H1 (cell line): ENCODE measurements at regions not wholly inside any gene's neighbourhood (a gene's known extent, or its start where the extent isn't known, plus 50 kb on each side); places are given as distances from the start of the nearest gene placed in this dataset.

Experiments used
- CTCF ChIA-PET: fragments of 300-600 bp; sonication (Branson Sonifier 250); formaldehyde crosslinking; loops from one replicate; lab custom pipeline; 2021; ENCODE audit not compliant: partially characterized antibody; lab: Charles Lee
- POLR2A ChIA-PET: fragments of 300-600 bp; sonication (Branson Sonifier 250); formaldehyde crosslinking; loops from one replicate; lab custom pipeline; 2021; ENCODE audit warnings: inconsistent platforms; ENCODE audit not compliant: partially characterized antibody; lab: Charles Lee
- DNase-seq, 2 experiments: peaks; one replicate each; pipeline versions ENCODE4 v3.0.0 to v3.0.0-alpha.2; 2010 to 2022; ENCODE audit warnings: low spot score in 2 of 2, low read depth in 1 of 2, mixed read lengths in 1 of 2
- FAIRE-seq: peaks from 2 replicates; lab custom pipeline; 2011; peaks lifted over from hg19 to GRCh38; lab: Jason Lieb, UNC
- H2AFZ ChIP-seq: 2 replicates; pipeline ENCODE4 v1.8.1; 2012; ENCODE audit warnings: low read length, inconsistent platforms
- H2AK5ac ChIP-seq: 2 replicates; pipeline ENCODE4 v1.6.1; 2013; ENCODE audit warnings: low read depth, low read length
- H2BK120ac ChIP-seq: replicated peaks from 2 replicates; pipeline ENCODE3; 2013; ENCODE audit warnings: low read depth, low read length, inconsistent platforms
- H2BK12ac ChIP-seq: 2 replicates; pipeline ENCODE4 v1.6.1; 2013; ENCODE audit warnings: low read depth, low read length
- H2BK15ac ChIP-seq: 2 replicates; pipeline ENCODE4 v1.6.1; 2013; ENCODE audit warnings: low read length
- H2BK20ac ChIP-seq: 2 replicates; pipeline ENCODE4 v1.6.1; 2013; ENCODE audit warnings: low read length
- H2BK5ac ChIP-seq: 2 replicates; pipeline ENCODE4 v1.6.1; 2013; ENCODE audit warnings: low read depth, low read length
- H3K14ac ChIP-seq: 2 replicates; pipeline ENCODE4 v1.6.1; 2013; ENCODE audit warnings: inconsistent platforms; ENCODE audit not compliant: insufficient read length
- H3K18ac ChIP-seq: 2 replicates; pipeline ENCODE4 v1.6.1; 2013; ENCODE audit warnings: low read length; ENCODE audit errors: extremely low read depth
- H3K23ac ChIP-seq: 2 replicates; pipeline ENCODE4 v1.6.1; 2013; ENCODE audit warnings: inconsistent platforms; ENCODE audit not compliant: insufficient read length
- H3K23me2 ChIP-seq: 2 replicates; pipeline ENCODE4 v1.6.1; 2013; ENCODE audit warnings: low read depth, low read length
- H3K27ac ChIP-seq: 2 replicates; pipeline ENCODE4 v1.6.1; 2011; ENCODE audit warnings: low read depth, low read length, inconsistent platforms
- H3K27me3 ChIP-seq, 4 experiments: replicated peaks in 1 of 4; 1 replicate in 1 of 4; 2 replicates in 3 of 4; pipeline versions ENCODE4 v1.6.1 to v1.8.1; 2011 to 2013; ENCODE audit warnings: low read length in 3 of 4, mild to moderate bottlenecking in 3 of 4, inconsistent platforms in 2 of 4, mixed read lengths in 2 of 4, moderate library complexity in 1 of 4; ENCODE audit not compliant: control insufficient read depth in 3 of 4, insufficient read depth in 3 of 4; ENCODE audit errors: extremely low read depth in 1 of 4
- H3K36me3 ChIP-seq, 4 experiments: 2 replicates each; pipeline versions ENCODE4 v1.6.1 to v1.8.1; 2011 to 2013; ENCODE audit warnings: mild to moderate bottlenecking in 4 of 4, low read length in 3 of 4, moderate library complexity in 2 of 4, control low read depth in 1 of 4, inconsistent platforms in 1 of 4; ENCODE audit not compliant: insufficient read depth in 4 of 4, control insufficient read depth in 2 of 4
- H3K4ac ChIP-seq: replicated peaks from 2 replicates; pipeline ENCODE3; 2013; ENCODE audit warnings: low read length, low read depth, mixed read lengths, inconsistent platforms; ENCODE audit not compliant: insufficient read length
- H3K4me1 ChIP-seq, 4 experiments: replicated peaks in 1 of 4; 1 replicate in 1 of 4; 2 replicates in 3 of 4; pipeline versions ENCODE4 v1.6.1 to v1.8.1; 2011 to 2013; ENCODE audit warnings: low read length in 3 of 4, inconsistent platforms in 2 of 4, mixed read lengths in 1 of 4; ENCODE audit not compliant: insufficient read depth in 4 of 4, control insufficient read depth in 3 of 4
- H3K4me2 ChIP-seq, 2 experiments: 2 replicates each; pipeline versions ENCODE4 v1.6.1 to v1.8.1; 2011 to 2013; ENCODE audit warnings: low read depth in 2 of 2, low read length in 2 of 2, control low read depth in 1 of 2, inconsistent platforms in 1 of 2, mild to moderate bottlenecking in 1 of 2; ENCODE audit not compliant: insufficient read depth in 1 of 2
- H3K4me3 ChIP-seq, 4 experiments: fragments of 200-600, 300-600 bp in 1 of 4; sonication (generic), shearing (Covaris generic), sonication (Bioruptor Twin) in 1 of 4; 2 replicates each; pipeline versions ENCODE4 v1.5.1 to v1.8.1; 2011 to 2016; ENCODE audit warnings: low read length in 4 of 4, low read depth in 3 of 4, control low read depth in 2 of 4, inconsistent platforms in 2 of 4, mild to moderate bottlenecking in 2 of 4, mixed read lengths in 1 of 4, moderate library complexity in 1 of 4; ENCODE audit not compliant: insufficient read depth in 2 of 4; ENCODE audit errors: extremely low read depth in 1 of 4
- H3K56ac ChIP-seq: replicated peaks from 2 replicates; pipeline ENCODE3; 2013; ENCODE audit warnings: low read depth, mild to moderate bottlenecking, mixed read lengths, low read length, inconsistent platforms; ENCODE audit not compliant: insufficient read length
- H3K79me1 ChIP-seq: 2 replicates; pipeline ENCODE4 v1.6.1; 2013; ENCODE audit warnings: low read depth, low read length, control low read depth
- H3K79me2 ChIP-seq, 2 experiments: 2 replicates each; pipeline versions ENCODE4 v1.6.1 to v1.8.1; 2012 to 2013; ENCODE audit warnings: low read length in 2 of 2, mild to moderate bottlenecking in 2 of 2, inconsistent platforms in 1 of 2; ENCODE audit not compliant: insufficient read depth in 2 of 2, control insufficient read depth in 1 of 2
- H3K9ac ChIP-seq, 4 experiments: replicated peaks in 1 of 4; 1 replicate in 1 of 4; 2 replicates in 3 of 4; pipeline versions ENCODE4 v1.6.1 to v1.8.1; 2011 to 2013; ENCODE audit warnings: low read depth in 3 of 4, low read length in 3 of 4, control low read depth in 2 of 4, mild to moderate bottlenecking in 2 of 4, moderate library complexity in 2 of 4, inconsistent platforms in 1 of 4; ENCODE audit errors: extremely low read depth in 1 of 4
- H3K9me3 ChIP-seq, 2 experiments: 2 replicates each; pipeline versions ENCODE4 v1.6.1 to v1.8.1; 2012 to 2013; ENCODE audit warnings: mild to moderate bottlenecking in 2 of 2, moderate library complexity in 2 of 2, control low read depth in 1 of 2, inconsistent platforms in 1 of 2, low read depth in 1 of 2, low read length in 1 of 2, mixed read lengths in 1 of 2; ENCODE audit not compliant: insufficient read depth in 2 of 2
- H4K20me1 ChIP-seq, 2 experiments: replicated peaks in 1 of 2; 2 replicates each; pipeline versions ENCODE3 to v1.8.1; 2011 to 2013; ENCODE audit warnings: inconsistent platforms in 2 of 2, low read length in 2 of 2, mild to moderate bottlenecking in 1 of 2; ENCODE audit not compliant: insufficient read depth in 2 of 2, control insufficient read depth in 1 of 2
- H4K5ac ChIP-seq: 2 replicates; pipeline ENCODE4 v1.6.1; 2013; ENCODE audit warnings: low read length, low read depth, mixed read lengths, inconsistent platforms; ENCODE audit not compliant: insufficient read length
- H4K8ac ChIP-seq: 2 replicates; pipeline ENCODE4 v1.8.0; 2013; ENCODE audit warnings: mild to moderate bottlenecking, moderate library complexity, low read length, inconsistent platforms; ENCODE audit not compliant: insufficient read depth; ENCODE audit errors: extremely low read depth
- H4K91ac ChIP-seq: replicated peaks from 2 replicates; pipeline ENCODE3; 2013; ENCODE audit warnings: low read length, mixed read lengths, inconsistent platforms; ENCODE audit not compliant: insufficient read length
- GABPA ChIP-seq: IDR thresholded peaks from 2 replicates; pipeline ENCODE4 v1.6.1; 2011; ENCODE audit warnings: mild to moderate bottlenecking, low read length, moderate library complexity, borderline replicate concordance; ENCODE audit not compliant: insufficient read depth
- HDAC2 ChIP-seq, 2 experiments: fragments of 300-600 bp in 1 of 2; sonication (generic) in 1 of 2; IDR thresholded peaks; 2 replicates each; pipeline ENCODE4 v1.6.1; 2011 to 2012; ENCODE audit warnings: low read depth in 2 of 2, low read length in 2 of 2, mild to moderate bottlenecking in 2 of 2, moderate library complexity in 2 of 2, borderline replicate concordance in 1 of 2, inconsistent platforms in 1 of 2
- MAFK ChIP-seq: IDR thresholded peaks from 2 replicates; pipeline ENCODE4 v1.6.1; 2012; ENCODE audit warnings: low read depth, mild to moderate bottlenecking, improper control_type of control experiment, low read length
- SP4 ChIP-seq: IDR thresholded peaks from 2 replicates; pipeline ENCODE4 v1.6.1; 2012; ENCODE audit warnings: low read length, inconsistent platforms
- SUZ12 ChIP-seq: fragments of 200-600 bp; sonication (generic); IDR thresholded peaks from 2 replicates; pipeline ENCODE4 v1.6.1; 2012; ENCODE audit warnings: mild to moderate bottlenecking, inconsistent platforms, low read length, moderate library complexity, mixed read lengths
- WGBS, 2 experiments: shearing (Covaris generic) in 1 of 2; methylation state at CpG; one replicate each; pipeline versions ENCODE4 v1.1.6 to v1.1.7; 2013 to 2015; ENCODE audit warnings: low lambda C conversion rate in 2 of 2, mixed read lengths in 2 of 2, inconsistent platforms in 1 of 2, low coverage in 1 of 2, missing lambda C conversion rate in 1 of 2; ENCODE audit not compliant: insufficient replicate concordance in 2 of 2, insufficient coverage in 1 of 2, insufficient read length in 1 of 2; ENCODE audit errors: extremely low coverage in 1 of 2, missing lambda C conversion rate in 1 of 2; 5-methylcytosine and 5-hydroxymethylcytosine counted together
- TF ChIP-seq, protein P1 (sequence below): IDR thresholded peaks from 2 replicates; pipeline ENCODE4 v1.6.1; 2011; ENCODE audit warnings: low read depth, mild to moderate bottlenecking, low read length; ENCODE audit not compliant: insufficient read depth

DNA sequence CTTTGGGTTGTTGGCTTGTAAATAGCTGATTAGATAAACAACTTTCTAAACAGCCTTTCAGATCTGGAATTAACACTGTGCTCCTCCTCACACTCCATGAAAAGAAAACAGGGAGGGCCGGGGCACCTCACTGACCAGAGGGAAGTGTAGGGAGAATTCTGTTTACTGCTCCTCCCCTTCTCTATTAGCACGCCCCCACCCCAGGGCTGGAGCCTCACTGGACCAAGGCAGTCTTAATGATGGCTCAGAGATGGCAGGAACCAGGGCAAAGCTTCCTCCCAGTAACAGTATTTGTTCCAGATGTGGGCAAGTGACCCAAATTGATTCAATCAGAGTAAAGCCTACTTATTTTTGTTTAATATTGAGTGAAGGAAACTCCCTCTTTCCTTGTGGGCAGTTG, 256.6 kb downstream of the MSX2 start:
- no peak for FAIRE-seq
- WGBS, 2 experiments, result 88% methylated on average over 2 of the region's 2 CpGs; no CpG with 5 or more reads in 1 of the 2 experiments
- no peak overlapping the region for H4K8ac ChIP-seq

More for the DNA sequence above, 256.6 kb downstream of the MSX2 start:
- Histone ChIP-seq H2AFZ (no peak overlapping the region), H2BK12ac (no peak overlapping the region), H3K9ac (no peak overlapping the region), H3K9me3 (no peaks in the 10 kb centered on the region), H3K4me3 (no peak overlapping the region), H4K5ac (no peak overlapping the region), H3K14ac (no peak overlapping the region), H2BK15ac (no peak overlapping the region), H2BK120ac (no peak overlapping the region), H2BK5ac (no peak overlapping the region), H3K79me2 (no peaks in the 10 kb centered on the region), H3K4me1 (no peaks in the 10 kb centered on the region; a peak in 1 of 7 replicates), H3K36me3 (no peaks in the 10 kb centered on the region), H3K23me2 (no peaks in the 10 kb centered on the region), H2AK5ac (no peak overlapping the region), H2BK20ac (no peak overlapping the region), H3K27me3 (no peaks in the 10 kb centered on the region), H3K56ac (no peak overlapping the region), H3K27ac (no peak overlapping the region), H3K79me1 (no peaks in the 10 kb centered on the region), H3K18ac (no peak overlapping the region), H4K20me1 (no peaks in the 10 kb centered on the region), H4K91ac (no peak overlapping the region), H3K23ac (no peak overlapping the region), H3K4ac (no peak overlapping the region), H3K4me2 (no peak overlapping the region)
- TF ChIP-seq SP4 (no peak), HDAC2 (IDR thresholded peaks at IDR 0.05; ENCODE audit: borderline replicate concordance in 1 of 2, low read depth in 2 of 2, low read length in 2 of 2) (no peak), GABPA (no peak), MAFK (no peak), SUZ12 (no peak)
- TF ChIP-seq, protein P1, sequence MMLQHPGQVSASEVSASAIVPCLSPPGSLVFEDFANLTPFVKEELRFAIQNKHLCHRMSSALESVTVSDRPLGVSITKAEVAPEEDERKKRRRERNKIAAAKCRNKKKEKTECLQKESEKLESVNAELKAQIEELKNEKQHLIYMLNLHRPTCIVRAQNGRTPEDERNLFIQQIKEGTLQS, result no peak
- DNase-seq, result no peak
- ChIA-PET CTCF (no interaction called here), POLR2A (interaction anchor here (1.3 kb wide), 1 partner anchor 53 kb away, joined by 3 read pairs; no protein-coding TSS in a partner anchor)
